Ishikawa (cell line): ENCODE measurements at regions not wholly inside any gene's neighbourhood (a gene's known extent, or its start where the extent isn't known, plus 50 kb on each side); places are given as distances from the start of the nearest gene placed in this dataset.
A peak's percentile ranks its signal among the peaks of the same experiment; 100 is the strongest.

Experiments used
- CEBPB ChIP-seq: IDR thresholded peaks from 2 replicates; pipeline ENCODE4 v1.6.1; 2012
- CREB1 ChIP-seq: IDR thresholded peaks from 2 replicates; pipeline ENCODE4 v1.6.1; 2012; ENCODE audit warnings: low read depth
- EGR1 ChIP-seq: IDR thresholded peaks from 2 replicates; pipeline ENCODE4 v1.6.1; 2012
- EP300 ChIP-seq: IDR thresholded peaks from 2 replicates; pipeline ENCODE4 v1.6.1; 2012; ENCODE audit warnings: borderline replicate concordance
- FOXM1 ChIP-seq: IDR thresholded peaks from 2 replicates; pipeline ENCODE4 v1.6.1; 2012; ENCODE audit warnings: low read depth, borderline replicate concordance
- MAX ChIP-seq: IDR thresholded peaks from 2 replicates; pipeline ENCODE4 v1.6.1; 2012
- NFIC ChIP-seq: IDR thresholded peaks from 2 replicates; pipeline ENCODE4 v1.6.1; 2012
- RAD21 ChIP-seq: IDR thresholded peaks from 2 replicates; pipeline ENCODE4 v1.6.1; 2012; ENCODE audit warnings: low read depth
- REST ChIP-seq: IDR thresholded peaks from 2 replicates; pipeline ENCODE4 v1.6.1; 2012; ENCODE audit warnings: low read depth, mild to moderate bottlenecking
- TAF1 ChIP-seq: IDR thresholded peaks from 2 replicates; pipeline ENCODE4 v1.6.1; 2012; ENCODE audit warnings: low read depth, mild to moderate bottlenecking
- TCF12 ChIP-seq: IDR thresholded peaks from 2 replicates; pipeline ENCODE4 v1.6.1; 2012; ENCODE audit warnings: low read depth
- TEAD4 ChIP-seq: IDR thresholded peaks from 2 replicates; pipeline ENCODE4 v1.6.1; 2012
- USF1 ChIP-seq: IDR thresholded peaks from 2 replicates; pipeline ENCODE4 v1.6.1; 2012
- YY1 ChIP-seq: IDR thresholded peaks from 2 replicates; pipeline ENCODE4 v1.6.1; 2012; ENCODE audit warnings: low read depth
- ZBTB7A ChIP-seq: IDR thresholded peaks from 2 replicates; pipeline ENCODE4 v1.6.1; 2012; ENCODE audit warnings: low read depth

- TF ChIP-seq REST, result no peak
- no peak for TF ChIP-seq CEBPB
- TF ChIP-seq EGR1, result no peak
- TF ChIP-seq USF1, result no peak
- TF ChIP-seq NFIC, result no peak
Measured at GRCh38 chr2:212791569-212791968, 253.0 kb upstream of the ERBB4 start.

- no peak for TF ChIP-seq CREB1
- TF ChIP-seq TEAD4, result peak; percentile 55
- no peak for TF ChIP-seq EP300
- TF ChIP-seq FOXM1, result no peak
- TF ChIP-seq RAD21, result peak; percentile 61
- TF ChIP-seq ZBTB7A, result no peak
- no peak for TF ChIP-seq EGR1
Measured at GRCh38 chr2:212777020-212777491, 238.5 kb upstream of the ERBB4 start.

- no peak for TF ChIP-seq EGR1
- TF ChIP-seq TAF1, result no peak
- TF ChIP-seq EP300, result no peak
- no peak for TF ChIP-seq USF1
- no peak for TF ChIP-seq YY1
- TF ChIP-seq NFIC, result no peak
- no peak for TF ChIP-seq REST
- TF ChIP-seq RAD21, result no peak
- no peak for TF ChIP-seq MAX
- TF ChIP-seq FOXM1, result no peak
- no peak for TF ChIP-seq TEAD4
- no peak for TF ChIP-seq CEBPB
- no peak for TF ChIP-seq ZBTB7A
- TF ChIP-seq TCF12, result no peak
- no peak for TF ChIP-seq CREB1
Measured at GRCh38 chr2:212773808-212774339, 235.3 kb upstream of the ERBB4 start.

- TF ChIP-seq YY1, result no peak
- TF ChIP-seq EGR1, result no peak
- no peak for TF ChIP-seq NFIC
- no peak for TF ChIP-seq ZBTB7A
- no peak for TF ChIP-seq TCF12
- no peak for TF ChIP-seq FOXM1
- TF ChIP-seq CREB1, result no peak
- no peak for TF ChIP-seq REST
Measured at GRCh38 chr2:212770240-212770639, 231.6 kb upstream of the ERBB4 start.

- no peak for TF ChIP-seq ZBTB7A
- TF ChIP-seq CREB1, result no peak
- no peak for TF ChIP-seq FOXM1
- no peak for TF ChIP-seq MAX
- TF ChIP-seq USF1, result no peak
Measured at GRCh38 chr2:212766921-212767320, 228.3 kb upstream of the ERBB4 start.
